NCI-H2081 treated with DMSO at 0.1 percent for 48 hours (cell line): ENCODE measurements at regions not wholly inside any gene's neighbourhood (a gene's known extent, or its start where the extent isn't known, plus 50 kb on each side); places are given as distances from the start of the nearest gene placed in this dataset.
"Not testable (repeated sequence)": the region's sequence is repeated elsewhere in the genome, so short reads cannot be mapped to it uniquely, and the experiment has no call there.

ENCODE experiments used
- DNase-seq: peaks from one replicate; lab custom pipeline; 2025; lab: John Stamatoyannopoulos, UW

DNA sequence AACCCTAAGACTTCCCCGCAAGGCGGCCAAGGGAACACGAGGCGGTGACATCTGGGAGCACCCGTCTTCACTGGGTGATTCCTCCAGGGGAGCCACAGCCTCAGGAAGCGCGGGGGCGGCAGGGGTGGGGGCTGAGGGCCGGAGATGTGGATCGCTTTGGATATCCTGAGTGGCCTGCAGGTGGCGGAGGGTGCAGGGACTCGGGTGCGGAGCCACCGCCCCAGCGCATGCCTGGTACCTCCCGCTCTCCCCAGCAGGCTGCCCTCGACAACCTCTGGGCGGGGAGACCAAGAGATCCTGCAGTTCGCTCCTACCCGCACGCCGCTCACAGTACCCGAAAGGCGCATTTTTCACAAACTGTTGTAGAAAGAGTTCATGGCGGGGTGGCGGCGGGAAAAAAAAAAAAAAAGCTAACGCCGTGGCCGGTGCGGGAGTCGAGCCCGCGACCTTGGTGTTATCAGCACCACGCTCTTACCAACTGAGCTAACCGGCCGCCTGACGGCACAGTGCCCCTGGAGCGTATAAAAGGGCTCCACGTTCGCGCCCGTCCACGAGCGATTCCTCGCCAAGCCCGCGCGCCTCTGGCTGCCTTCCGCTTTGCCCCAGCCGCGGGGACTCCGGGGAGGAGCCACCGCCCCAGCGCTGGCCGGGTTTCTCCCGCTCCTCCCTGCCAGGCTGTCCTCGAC, 124.7 kb upstream of the PRKX start:
- not testable (repeated sequence) for DNase-seq

DNA sequence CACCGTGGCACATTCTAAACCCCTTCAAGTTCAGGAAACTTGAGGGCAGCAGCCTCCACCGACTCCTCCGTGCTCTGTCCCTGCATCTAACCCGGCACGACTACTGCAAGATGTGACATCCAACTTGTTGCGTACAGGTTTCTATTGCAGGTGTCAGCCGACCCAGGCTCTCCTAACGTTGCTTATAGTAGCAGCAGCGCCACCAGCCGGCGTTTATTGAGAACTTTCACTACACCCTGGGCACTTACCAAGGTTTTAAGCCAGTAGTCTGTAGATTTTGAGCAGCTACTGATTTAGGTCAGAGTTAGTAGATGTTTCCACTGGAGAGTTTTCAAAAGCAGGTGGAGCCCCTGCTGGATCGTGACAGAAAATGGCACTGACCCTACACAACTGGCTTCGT, 123.8 kb upstream of the PRKX start:
- DNase-seq: not testable (repeated sequence)

DNA sequence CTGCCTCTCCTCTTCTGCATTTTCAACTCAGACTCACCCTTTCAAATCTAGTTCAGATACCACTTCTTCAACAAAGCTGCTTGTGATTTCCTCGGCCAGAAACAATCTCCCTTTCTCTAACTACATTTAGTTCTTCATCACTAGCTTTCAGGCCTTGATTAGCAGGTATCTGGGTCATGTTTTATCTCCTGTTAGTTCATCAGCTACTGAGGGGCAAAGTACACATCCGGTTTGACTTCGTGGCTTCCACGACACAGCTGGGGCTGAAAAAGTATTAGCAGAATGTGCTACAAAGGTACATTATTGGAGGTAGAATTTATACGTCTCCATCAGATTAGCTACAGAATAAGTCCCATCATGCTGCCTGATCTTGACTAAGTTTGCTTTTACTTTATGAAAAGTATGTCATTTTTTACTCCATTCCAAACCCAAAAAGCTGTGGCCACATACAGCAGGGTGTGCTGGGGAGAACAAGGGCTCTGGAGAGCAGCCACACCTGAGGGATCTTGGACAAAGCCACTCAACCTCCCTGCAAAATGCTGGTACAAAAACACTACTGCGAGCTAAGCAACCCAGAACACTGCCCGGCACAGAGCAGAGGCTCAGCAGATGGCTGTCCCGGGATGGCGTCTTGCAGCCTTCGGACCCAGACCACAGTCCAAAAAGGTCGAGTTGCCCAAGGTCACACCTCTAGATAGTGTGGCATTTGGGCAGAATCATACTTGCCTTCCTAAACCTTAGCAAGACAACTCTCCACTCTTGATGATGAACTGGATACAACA, 120.5 kb upstream of the PRKX start:
- not testable (repeated sequence) for DNase-seq

DNA sequence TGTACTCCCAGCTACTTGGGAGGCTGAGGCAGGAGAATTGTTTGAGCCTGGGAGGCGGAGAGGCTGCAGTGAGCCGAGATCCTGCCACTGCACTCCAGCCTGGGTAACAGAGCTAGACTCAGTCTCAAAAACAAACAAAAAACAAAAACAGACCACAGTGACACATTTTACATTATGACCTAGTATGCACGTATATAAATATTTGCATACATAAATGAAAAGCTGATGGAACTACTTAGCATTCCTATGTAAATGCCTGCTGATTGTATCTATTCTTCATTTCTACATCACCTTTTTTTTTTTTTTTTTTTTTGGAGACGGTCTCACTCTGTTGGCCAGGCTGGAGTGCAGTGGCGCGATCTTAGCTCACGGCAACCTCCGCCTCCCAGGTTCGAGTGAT, 116.6 kb upstream of the PRKX start:
- DNase-seq: not testable (repeated sequence)

DNA sequence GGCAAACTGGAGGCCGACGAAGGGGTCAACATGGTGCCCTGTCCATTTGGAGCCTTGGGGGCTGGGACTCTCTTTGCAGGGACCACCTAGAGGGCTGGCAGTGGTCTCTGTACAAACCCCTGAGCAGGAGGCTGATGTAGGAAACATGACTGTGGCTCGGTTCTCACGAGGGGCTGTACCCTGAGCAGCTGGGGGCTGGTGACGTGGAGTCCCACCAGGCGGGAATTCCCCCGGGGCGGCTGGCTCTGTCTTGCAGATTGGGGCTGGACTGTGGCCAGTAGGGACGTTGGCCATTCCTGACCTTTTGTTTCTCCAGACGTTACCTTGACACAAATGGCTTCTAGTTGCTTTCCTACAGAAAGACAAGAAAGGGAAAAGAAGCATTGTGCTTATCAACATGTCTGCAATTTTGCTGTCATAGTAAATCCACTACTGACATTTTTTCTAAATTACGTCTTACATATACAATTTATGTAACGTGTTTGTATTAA, 115.6 kb upstream of the PRKX start:
- DNase-seq: not testable (repeated sequence)

DNA sequence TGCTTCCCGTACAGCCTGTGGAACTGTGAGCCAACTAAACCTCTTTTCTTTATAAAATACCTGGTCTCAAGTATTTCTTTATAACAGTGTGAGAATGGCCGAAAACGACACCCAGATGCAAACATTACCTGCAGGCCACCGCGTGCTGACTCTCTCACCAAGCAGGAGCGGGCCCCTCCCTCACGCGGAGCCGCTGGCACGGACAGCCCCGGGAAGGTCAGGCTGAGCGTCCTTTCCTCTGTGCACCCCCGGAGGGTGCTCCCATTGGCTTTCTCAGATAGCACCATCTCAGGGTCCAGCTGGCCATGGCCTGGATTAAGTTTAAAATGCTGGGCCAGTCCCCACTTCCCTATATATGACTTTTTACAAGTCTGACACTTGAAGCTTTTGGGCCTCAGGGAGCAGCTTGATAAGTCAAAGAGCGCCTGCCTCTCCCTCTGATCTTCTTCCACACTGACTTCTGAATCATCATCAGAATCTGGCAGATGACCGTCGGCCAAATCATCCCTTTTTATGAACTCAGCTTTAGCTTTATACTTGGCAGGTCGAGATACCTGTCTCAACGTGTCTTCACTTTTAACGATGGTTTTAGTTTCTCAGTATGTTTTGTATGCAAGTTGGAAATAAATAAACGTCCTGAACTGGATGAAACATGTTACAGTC, 115.1 kb upstream of the PRKX start:
- DNase-seq: not testable (repeated sequence)

DNA sequence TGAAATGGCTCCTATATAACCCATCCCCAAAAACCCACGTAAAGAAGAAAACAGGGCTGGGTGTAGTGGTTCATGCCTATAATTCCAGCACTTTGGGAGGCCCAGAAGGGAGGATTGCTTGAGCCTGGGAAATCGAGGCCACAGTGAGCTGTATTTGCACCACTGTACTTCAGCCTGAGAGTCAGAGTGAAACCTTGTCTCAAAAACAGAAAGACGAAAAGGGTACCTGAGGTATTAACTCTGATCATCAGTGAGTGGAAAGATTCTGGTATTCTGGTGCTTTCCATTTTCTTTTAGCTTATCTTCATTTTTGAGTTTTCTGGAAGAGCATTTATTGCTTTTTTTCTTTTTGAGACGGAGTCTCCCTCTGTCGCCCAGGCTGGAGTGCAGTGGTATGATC, 110.6 kb upstream of the PRKX start:
- DNase-seq: not testable (repeated sequence)

DNA sequence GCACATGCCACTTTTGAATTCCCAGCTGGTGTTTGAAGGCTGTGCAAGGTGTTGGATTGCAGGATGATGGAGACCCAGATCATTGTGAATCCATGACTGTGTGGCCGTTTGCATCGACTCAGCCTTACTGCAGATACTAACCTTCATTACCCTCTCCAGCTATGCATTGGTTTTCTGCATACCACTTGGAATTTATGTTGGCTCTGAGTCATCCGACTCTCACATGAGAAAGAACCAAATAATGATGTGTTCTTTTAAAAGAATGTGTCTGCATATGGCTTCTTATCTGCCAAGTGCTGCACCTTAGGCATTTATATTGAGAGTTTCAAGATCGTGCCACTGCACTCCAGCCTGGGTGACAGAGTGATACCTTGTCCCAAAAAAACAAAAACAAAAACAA, 106.7 kb upstream of the PRKX start:
- no peak for DNase-seq

DNA sequence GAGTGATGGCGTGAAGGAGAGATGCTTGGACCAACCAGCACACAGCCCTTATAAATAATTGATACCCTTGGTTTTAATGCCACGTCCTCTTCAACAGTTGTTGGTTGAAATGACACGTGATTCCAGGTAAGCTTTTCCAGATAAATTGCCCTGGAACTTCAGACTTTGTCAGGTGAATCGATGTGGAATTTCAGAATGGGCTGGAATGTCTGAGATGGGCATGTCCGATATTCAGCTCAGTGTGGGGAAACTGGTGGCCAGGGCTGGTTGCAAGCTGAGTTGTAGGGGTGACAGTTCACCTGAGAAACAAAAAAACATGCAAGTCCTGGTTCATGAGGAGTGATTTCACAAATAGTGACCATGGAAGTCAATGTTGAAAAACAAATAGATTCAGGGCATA, 104.0 kb upstream of the PRKX start:
- not testable (repeated sequence) for DNase-seq

DNA sequence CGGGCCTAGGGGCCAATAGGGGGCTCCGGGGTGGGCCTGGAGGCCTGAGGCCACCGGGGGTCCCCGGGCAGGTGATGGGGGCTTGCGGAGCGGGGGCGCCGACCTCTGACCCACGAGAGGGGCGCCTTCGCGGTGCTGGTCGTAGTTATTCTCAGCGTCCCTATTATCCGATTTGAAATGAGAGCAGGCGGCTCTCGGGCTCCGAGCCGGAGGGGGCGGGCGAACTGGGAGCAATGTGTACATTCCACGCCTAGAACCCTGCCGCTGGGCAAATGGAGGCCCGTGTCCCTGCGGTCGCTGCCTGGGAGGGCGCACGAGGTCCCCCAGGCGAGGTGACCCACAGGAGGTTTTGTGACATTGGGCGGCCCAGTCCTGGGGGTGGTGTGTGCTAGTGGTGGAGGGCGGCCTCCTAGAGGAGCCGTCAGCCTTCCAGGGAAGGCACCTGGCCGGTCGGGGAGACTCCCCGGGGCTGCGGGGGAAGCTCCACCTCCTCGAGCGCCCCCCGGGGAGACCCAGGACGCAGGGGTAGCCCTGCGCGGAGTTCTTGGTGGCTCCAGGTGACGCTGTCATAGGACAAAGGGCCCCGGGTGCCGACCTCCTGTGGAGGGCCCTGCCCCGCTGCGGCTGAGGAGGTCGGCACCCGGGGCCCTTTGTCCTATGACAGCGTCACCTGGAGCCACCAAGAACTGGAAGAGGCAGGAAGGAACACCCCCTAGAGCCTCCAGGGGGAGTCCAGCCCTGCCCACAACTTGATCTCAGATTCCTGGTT, 102.6 kb upstream of the PRKX start:
- DNase-seq: no peak

DNA sequence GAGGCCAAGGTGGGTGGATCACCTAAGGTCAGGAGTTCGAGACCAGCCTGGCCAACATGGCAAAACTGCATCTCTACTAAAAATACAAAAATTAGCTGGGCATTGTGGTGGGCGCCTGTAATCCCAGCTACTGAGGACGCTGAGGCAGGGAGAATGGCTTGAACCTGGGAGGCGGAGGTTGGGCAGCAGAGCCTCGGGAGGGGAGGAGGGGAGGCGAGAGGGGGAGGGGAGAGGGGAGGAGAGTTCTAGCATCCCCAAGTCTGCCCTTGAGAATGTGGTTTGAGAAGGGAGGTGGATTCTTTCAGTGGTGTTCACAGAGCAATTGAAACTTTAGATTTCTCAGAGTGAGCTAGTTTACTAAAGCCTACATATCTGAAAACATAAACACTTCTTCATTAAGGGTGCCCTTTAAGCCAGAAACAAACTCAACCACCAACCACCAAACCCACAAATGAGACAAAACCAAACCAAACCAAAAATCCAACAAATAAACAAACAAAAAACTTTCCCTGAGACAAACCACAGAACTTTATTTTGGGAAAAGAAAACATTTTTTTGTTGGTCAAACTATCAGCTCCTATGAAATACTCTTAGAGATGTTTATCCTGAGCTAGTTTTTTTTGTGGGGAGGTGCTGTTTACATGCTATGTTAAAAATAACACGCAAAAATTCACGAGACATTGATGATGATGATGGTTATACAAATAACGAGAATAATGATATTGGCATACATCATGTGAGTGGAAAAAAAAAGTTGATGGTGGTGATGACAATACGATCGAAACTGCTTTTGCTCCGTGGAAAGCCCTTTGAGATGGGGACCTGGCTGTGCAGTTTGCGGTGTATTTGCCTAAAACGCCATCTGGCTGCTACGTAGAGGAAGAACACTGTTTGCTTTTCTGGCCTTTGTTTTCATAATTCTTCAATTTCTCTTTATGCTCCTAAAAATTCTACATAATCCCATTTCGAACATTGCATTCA, 98.2 kb upstream of the PRKX start:
- DNase-seq: no peak

DNA sequence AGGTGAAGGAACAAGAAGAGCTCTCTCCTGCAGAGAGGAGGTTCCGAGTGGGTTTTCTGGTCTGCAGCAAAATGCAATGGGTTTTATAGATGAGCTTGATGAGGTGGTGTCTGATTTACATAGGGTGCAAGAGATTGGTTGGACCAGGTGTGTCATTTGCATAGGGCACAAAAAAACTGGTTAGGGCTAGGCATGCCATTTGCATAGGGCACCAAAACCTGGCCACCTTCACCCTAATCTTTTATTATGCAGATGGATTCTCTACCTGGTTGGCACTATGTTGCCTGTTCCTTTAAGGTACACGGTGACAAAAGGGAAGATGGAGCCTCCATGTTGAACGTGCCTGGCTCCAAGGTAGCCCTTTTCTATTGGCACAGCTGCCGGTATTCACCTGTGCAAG, 94.5 kb upstream of the PRKX start:
- no peak for DNase-seq

DNA sequence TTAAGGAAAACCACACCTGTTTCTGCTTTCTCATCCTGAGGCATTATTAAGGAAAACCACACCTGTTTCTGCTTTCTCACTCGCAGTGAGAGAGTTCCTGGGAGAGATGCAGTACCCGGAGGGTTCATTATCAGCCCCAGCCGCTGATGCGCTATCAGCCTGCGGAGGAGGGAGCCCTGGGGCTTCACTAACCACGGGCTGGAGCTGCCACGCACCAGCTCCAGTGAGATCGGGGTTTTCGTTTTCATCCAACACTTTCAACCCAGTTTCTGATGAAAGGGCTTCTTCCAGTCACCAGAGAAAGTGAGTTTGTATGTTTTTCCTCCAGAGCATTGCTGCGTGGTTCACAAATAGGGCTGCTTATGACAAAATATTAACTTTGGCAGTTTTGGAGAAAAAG, 93.2 kb upstream of the PRKX start:
- no peak for DNase-seq

DNA sequence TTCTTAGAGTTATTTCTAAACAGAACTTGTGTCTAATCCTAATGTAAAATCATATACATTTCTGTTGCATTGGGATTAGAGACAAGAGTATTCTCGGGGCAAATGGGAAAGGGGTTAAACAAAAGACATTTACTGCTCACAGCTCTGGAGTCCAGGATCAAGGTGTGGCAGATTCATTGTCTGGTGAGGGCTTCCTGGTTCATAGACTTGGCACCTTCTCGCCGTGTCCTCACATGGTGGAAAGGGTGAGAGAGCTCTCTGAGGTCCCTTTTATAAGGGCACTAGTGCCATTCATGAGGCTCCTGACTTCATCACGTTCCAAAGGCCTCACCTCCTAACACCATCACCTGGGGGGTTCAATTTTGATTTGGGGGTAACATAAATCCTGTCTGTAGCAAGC, 90.3 kb upstream of the PRKX start:
- DNase-seq: no peak

DNA sequence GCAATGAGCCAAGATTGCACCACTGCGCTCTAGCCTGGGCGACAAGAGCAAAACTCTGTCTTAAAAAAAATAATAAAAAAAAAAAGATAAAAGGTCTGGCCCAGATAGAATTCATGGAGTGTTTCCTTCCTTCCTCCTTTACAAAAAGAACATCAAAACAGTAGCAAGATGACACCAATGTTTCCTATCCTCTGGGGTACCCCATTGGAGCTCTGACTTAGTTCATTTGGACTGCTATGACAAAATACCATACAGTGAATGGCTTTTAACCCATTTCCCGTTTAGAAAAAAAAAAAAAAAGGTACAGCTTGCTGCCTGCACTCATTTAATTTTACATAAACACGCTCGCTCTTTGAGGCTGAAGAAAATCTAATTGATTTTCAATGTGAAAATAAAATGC, 89.9 kb upstream of the PRKX start:
- no peak for DNase-seq

DNA sequence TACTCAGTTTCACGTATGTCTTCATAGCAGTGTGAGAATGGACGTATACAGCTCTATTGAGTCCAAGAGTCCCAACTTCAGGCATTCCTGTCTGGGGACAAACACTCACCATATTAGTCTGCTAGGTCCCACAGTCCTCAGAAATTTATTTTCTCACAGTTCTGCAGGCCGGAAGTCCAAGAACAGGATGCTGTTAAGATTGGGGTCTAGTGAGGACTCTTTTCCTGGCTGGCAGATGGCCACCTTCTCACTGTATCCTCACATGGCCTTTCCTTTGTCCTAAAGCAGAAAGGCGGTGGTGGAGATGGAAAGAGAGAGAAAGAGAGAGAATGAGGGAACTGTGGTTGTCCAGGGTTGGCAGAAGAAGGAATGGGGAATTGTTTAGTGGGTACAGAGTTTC, 82.0 kb upstream of the PRKX start:
- not testable (repeated sequence) for DNase-seq

DNA sequence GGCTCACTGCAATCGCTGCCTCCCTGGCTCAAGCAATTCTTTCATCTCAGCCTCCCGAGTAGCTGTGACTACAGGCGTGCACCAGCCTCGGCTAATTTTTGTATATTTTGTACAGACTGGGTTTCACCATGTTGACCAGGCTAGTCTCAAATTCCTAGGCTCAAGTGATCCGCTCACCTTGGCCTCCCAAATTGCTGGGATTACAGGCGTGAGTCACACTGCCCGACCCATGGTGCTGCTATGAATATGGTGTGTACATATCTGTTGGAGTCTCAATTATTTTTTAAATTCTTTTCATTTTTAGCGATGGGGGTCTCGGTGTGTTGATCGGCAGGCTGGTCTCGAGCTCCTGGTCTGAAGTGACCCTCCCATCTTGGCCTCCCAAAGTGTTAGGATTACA, 78.0 kb upstream of the PRKX start:
- DNase-seq: no peak

DNA sequence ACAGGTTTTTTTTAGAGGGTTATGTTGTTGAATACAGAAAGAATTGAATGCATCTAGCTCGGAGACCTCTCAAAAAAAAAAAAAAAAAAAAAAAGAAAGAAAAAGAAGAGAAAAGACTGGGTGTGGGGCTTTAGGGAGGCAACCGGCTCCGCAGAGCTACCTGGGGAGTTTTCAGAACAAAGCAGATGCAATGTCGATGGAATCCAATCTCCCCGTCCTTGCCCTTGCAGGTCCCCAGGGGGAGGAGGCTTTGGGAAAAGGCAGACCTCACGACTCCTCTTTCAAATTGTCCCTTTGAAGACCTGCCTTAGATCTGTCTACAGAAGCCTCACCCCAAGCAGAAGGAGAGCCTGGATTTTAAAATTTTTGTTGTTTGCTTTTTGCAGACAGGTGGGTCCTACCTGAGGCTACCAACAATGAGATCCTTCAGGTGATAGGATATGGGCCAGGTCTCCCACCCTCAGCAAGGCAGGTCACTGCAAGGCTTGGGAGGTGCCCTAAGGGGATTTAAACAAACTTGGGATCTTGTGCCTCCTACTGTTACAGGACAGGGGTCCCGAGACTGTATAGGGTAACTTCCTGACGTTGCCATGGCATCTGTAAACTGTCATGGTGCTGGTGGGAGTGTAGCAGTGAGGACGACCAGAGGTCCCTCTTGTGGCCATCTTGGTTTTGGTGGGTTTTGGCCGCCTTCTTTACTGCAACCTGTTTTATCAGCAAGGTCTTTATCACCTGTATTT, 75.2 kb upstream of the PRKX start:
- no peak for DNase-seq

DNA sequence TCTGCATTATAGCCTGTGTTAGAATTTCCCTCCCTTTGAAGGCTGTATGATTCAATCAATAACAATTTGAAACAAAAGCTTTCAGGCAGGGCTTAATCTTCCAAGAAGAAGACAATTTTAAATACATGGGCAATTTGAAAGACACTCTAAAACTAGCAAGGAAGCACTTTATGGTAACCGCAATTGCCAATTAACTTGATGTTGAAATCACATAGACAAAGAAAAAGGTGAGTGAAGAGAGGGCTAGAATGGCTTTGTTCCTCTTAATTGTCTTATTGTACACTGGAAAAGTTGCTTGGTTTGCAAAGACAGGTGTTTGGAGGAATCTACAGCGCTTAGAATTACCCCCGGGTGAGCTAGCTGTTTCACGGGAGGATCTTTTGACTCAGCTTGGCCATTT, 74.4 kb upstream of the PRKX start:
- DNase-seq: no peak

DNA sequence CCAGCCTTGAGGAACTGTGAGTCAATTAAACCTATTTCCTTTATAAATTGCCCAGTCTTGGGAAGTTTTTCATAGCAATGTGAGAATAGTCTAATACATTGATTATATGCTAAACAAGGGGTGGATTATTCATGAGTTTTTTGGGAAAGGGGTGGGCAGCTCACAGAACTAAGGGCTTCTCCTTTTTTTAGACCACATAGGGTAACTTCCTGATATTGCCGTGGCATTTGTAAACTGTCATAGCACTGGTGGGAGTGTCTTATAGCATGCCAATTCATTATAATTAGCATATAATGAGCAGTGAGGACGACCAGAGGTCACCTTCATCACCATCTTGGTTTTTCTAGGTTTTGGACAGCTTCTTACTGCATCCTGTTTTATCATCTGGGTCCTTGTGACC, 72.4 kb upstream of the PRKX start:
- DNase-seq: not testable (repeated sequence)
